Stimulated activated CD8-positive, alpha-beta memory T cell treated with anti-CD3 and anti-CD28 coated beads, Interleukin-12 subunit alpha, Interleukin-12 subunit beta, amount 100 ng/mL, for 24 hours (primary cell): ENCODE measurements at regions not wholly inside any gene's neighbourhood (a gene's known extent, or its start where the extent isn't known, plus 50 kb on each side); places are given as distances from the start of the nearest gene placed in this dataset.

Experiments
- DNase-seq: peaks from one replicate; pipeline ENCODE4 v3.0.0-alpha.2; 2020; ENCODE audit errors: extremely low read depth

GRCh38 chr5:81914696-81915095, 57.1 kb upstream of the ATG10 start:
- DNase-seq = no peak

- DNase-seq = no peak
These were observed 58.9 kb upstream of the ATG10 start for GRCh38 chr5:81912933-81913332.

DNA sequence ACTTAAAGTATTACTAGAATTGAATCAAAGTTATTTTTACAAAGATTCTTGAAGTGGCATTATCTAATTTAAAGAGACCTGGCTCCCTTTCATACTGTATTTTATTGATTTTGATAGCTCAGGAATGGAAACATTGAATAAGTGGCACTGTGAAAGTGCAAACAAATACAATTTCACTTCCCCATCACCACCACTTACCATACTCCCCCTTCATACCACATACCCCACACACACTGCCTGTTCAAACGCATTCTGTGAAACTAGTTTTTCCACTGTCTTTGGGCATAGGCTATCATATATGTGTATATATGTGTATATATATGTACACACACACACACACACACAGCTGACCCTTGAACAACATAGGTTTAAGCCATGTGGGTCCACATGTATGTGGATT, 62.1 kb upstream of the ATG10 start:
- DNase-seq = no peak

DNA sequence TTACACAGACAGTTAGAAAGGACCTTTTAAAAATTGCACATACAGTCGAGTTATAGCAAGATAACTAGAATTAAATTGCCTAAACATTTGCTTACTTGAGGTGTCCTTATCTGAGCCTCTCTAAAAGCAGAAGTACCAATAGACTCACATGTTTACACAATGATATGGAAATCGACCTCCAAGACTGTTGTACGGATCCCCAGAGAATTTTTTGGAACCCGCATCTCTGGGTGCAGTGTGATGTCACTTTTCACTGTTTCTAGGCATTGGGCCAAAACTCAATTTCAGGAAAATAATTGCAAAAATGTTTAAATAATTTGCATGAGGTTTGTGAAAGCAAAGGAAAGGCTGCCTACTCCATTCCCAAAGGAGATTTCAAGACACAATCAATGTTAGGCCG, 63.1 kb upstream of the ATG10 start:
- DNase-seq = no peak

GRCh38 chr5:81908044-81908443, 63.8 kb upstream of the ATG10 start:
- DNase-seq = no peak

DNA sequence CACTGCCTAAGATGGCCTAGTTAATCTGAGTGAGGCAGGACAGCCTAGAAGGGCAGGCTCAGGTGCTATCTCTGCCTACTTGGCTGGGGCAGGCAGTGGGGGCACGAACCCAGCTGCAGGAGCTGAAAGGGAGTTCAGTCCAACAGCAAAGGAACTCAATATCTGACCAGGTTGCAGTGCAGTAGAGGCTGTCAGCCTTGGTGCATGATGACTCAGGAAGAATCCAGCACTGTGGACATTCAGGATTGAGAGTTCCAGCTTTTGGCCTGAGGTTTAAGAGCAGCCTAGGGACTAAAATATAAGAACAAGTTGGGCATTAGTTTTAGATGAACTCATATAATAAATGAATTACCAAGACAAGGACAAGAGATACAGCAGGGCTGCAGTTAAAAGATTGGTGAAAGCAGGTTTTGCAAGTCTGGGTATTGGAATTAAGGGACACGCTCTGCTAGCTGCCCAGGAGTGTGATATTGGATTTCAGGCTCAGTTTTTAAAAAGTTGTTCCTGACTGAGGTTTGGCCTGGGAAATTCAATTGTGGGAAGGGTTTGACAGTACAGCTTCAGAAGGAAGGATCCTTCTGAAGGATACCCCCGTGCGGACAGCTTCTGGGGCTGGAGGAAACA, 64.7 kb upstream of the ATG10 start:
- no peak for DNase-seq

- no peak for DNase-seq
These were observed 65.7 kb upstream of the ATG10 start for GRCh38 chr5:81906086-81906485.

DNA sequence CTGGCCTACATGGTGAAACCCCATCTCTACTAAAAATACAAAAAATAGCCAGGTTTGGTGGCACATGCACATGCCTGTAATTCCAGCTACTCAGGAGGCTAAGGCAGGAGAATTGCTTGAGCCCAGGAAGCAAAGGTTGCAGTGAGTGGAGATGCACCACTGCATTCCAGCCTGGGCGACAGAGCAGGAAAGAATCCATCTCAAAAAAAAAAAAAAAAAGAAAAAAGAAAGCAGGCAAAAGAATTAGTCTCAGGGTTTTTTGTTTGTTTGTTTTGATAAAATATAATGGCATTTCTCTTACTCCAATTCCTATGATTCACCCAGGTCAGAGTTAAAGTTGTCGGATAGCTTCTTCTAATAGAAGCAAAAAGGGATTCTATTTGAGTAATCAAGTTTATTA, 67.0 kb upstream of the ATG10 start:
- DNase-seq = no peak

DNA sequence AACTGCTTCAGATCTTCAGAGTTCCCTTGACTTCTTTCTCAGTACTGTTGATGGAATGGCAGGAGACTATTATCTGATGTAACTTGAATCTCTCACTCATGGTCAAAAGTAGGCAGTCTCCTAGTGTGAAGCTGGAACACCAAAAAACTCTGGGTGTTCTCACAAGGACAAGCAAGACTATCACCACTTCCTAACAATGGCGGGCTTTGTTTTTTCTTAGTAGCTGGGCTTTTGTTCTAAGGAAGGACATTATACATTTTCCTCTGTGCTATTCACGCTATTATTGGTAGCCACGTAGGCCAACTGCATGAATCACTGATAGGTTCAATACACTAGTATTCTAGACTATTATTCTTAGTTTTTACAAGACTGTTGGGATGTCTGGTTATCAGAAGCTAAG, 67.7 kb upstream of the ATG10 start:
- DNase-seq = no peak

DNA sequence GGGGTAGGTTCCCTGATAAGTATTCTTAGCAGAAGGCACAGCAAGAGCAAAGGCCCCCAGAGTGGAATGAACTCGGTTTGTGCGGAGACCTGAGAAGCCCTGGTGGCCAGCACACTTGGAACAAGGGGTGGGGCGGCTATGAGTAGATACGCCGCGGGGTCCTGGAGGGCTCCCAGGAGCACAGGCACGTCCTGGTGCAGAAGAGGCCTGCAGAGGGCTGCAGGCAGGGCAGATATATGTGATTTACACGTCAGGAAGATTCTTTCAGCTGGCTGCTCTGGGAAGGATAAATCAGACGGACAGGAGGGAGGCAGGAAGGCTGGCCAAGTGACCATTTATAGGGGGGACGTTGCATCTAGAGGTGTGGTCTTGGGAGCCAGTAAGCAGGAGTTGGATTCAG, 70.2 kb upstream of the ATG10 start:
- DNase-seq = no peak

GRCh38 chr5:81899123-81899522, 72.7 kb upstream of the ATG10 start:
- no peak for DNase-seq

DNA sequence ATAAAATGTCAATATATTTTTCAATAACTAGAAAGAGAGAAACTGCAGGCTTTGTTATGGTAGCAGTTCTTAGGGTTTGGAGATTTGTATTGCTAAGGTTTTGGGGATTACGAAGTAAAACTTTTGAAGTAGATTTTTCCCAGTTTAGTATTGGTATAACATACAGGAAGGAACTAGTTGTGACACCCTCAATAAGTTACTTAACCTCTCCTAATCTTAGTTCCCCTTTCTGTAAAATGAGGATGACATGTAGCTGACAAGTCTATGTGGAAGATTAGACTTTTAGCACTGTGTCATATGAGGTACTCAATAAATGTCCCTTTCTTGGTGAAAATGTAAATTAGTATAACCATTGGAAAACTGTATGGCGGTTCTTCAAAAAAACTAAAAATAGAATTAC, 73.4 kb upstream of the ATG10 start:
- DNase-seq = no peak

GRCh38 chr5:81896764-81897163, 75.1 kb upstream of the ATG10 start:
- DNase-seq = no peak

DNA sequence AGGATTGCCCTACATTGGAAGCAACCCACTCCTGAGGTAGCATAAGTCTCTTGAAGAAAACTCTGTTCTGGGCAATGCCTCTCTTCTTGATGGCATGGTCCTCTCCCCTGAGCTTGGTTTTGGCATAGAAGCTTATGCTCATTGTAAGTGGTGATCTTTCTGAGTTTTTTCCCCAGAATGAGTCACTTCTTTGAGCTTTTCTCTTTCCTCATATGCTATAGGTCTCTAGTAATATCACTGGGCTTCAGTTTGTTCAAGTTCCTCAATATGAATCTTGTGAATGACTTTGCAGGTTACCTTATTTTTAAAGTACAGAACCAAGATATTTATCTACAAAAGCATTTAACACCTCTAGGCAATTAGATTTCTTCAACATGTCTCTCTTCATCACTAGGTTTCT, 76.5 kb upstream of the ATG10 start:
- no peak for DNase-seq

DNA sequence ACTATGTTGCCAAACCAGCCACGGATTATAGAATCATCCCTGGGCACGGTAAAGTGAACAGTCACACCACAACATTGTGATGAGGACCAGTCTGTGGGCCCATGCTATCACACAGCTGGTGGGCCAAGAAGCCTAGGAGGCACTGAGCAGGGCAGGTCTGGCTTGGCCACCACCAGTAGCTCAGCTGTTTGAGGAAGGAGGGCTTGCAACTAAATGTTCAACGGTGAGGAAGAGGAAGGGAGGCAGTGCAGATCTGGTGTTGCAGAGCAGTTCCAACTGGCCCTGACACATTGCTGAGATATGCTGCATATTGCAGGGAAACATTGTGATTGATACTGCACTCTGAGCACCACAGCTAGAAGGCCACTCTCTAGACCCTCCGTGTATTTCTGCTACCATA, 77.9 kb upstream of the ATG10 start:
- no peak for DNase-seq

- no peak for DNase-seq
These were observed 87.0 kb upstream of the ATG10 start for GRCh38 chr5:81884871-81885270.

DNA sequence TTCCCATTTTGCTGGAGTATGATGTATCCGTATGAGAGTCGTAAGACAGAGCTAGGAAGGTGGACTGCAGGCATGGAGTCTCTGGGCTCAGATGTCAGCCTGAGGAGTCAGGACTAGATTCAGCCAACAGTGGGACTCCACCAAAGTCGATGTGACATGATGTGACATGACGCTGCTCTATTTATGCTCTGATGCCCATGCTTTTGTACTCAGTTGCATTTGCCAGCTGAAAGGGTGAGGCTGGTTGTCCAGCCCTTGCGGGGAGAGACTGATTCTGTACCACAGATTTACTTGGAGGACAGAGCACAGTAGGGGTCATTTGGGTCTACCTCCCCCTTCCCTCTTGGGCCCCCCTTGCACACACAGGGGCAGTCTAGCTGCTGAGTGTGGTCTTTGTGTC, 88.5 kb upstream of the ATG10 start:
- DNase-seq = no peak

GRCh38 chr5:81881595-81881994, 90.2 kb upstream of the ATG10 start:
- no peak for DNase-seq

DNA sequence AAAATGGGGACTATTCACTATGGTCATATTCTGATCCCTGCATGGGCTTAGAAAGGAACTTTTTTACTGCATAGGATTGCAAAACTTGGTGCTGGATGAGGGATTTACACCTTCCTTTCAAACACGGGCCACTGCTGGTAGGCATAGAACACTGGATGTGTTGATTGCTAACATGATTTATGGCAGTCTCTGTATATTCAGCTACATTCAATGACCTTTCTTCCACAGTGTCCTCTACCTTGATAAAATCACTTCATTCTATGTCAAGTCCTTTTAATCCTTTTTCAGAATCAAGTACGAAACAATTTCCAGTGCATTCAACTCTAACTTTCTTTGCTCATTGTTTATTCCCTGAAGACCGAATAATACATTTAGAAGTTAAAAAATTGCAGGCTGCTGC, 91.9 kb upstream of the ATG10 start:
- DNase-seq = no peak

- no peak for DNase-seq
These were observed 93.5 kb upstream of the ATG10 start for GRCh38 chr5:81878333-81878732.

GRCh38 chr5:81866994-81867393, 104.8 kb upstream of the ATG10 start:
- no peak for DNase-seq

DNA sequence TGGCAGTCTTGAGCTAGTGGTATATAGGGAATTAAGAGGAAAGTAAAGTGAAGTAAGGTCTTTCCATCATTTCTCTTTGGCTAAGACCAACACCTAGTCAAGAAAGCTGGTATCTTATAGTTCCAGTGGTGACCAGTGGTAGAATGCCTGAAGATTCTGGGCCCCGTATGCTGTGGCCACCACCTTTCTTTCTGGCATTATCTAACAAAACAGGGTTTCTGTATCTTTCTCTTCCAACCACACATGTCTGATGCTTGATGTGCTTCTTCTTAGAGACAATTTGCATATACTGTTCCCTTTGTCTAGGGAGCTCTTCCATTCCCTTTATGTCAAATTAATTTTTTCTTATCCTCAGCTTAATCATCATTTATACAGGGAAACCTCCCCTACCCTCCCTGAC, 109.9 kb upstream of the SSBP2 start:
- DNase-seq = no peak

- no peak for DNase-seq
These were observed 108.7 kb upstream of the SSBP2 start for GRCh38 chr5:81859624-81860023.
